DOHH2 (cell line): ENCODE measurements at regions not wholly inside any gene's neighbourhood (a gene's known extent, or its start where the extent isn't known, plus 50 kb on each side); places are given as distances from the start of the nearest gene placed in this dataset.

Experiments
- EZH2phosphoT487 ChIP-seq: fragments of 200-600 bp; sonication (generic); IDR thresholded peaks from 2 replicates; pipeline ENCODE4 v1.6.1; 2017; ENCODE audit warnings: borderline replicate concordance, mild to moderate bottlenecking, antibody characterized with exemption, low read length, moderate library complexity, mixed read lengths
- TF ChIP-seq, protein P1 (sequence below): fragments of 200-600 bp; sonication (generic); IDR thresholded peaks from one replicate; pipeline ENCODE4 v1.5.1; 2014; ENCODE audit warnings: antibody characterized with exemption, mild to moderate bottlenecking, low read depth, low read length; ENCODE audit not compliant: poor library complexity, severe bottlenecking

DNA sequence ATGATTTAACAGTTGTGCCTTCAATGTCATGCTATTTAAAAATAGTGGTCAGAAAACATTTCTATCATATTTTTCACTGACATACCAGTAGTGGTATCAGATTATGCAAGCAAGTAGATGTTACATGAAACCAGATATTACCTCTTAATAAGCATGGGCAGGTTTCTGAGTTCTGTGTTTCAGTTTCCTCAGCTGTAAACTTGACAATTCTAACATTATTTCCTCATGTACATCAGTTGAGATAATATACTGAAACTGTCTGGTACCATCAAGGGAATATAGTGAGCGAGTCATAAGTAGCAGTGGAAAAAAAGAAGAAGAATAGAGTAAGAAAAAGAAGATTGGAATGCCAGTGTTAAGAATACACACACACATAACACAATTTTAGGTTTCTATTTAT, 477.9 kb upstream of the MANEA start:
- TF ChIP-seq, protein P1, sequence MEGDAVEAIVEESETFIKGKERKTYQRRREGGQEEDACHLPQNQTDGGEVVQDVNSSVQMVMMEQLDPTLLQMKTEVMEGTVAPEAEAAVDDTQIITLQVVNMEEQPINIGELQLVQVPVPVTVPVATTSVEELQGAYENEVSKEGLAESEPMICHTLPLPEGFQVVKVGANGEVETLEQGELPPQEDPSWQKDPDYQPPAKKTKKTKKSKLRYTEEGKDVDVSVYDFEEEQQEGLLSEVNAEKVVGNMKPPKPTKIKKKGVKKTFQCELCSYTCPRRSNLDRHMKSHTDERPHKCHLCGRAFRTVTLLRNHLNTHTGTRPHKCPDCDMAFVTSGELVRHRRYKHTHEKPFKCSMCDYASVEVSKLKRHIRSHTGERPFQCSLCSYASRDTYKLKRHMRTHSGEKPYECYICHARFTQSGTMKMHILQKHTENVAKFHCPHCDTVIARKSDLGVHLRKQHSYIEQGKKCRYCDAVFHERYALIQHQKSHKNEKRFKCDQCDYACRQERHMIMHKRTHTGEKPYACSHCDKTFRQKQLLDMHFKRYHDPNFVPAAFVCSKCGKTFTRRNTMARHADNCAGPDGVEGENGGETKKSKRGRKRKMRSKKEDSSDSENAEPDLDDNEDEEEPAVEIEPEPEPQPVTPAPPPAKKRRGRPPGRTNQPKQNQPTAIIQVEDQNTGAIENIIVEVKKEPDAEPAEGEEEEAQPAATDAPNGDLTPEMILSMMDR, result no peak
- no peak for TF ChIP-seq EZH2phosphoT487
